HEK293 (cell line): ENCODE measurements at regions not wholly inside any gene's neighbourhood (a gene's known extent, or its start where the extent isn't known, plus 50 kb on each side); places are given as distances from the start of the nearest gene placed in this dataset.

Experiments used
- BCL6B ChIP-seq: fragments of 450-650 bp; formaldehyde crosslinking; IDR thresholded peaks from 2 replicates; pipeline ENCODE4 v1.5.1; 2017; ENCODE audit warnings: missing biosample characterization, missing genetic modification characterization
- CTCF ChIP-seq: fragments of 450-650 bp; formaldehyde crosslinking; IDR thresholded peaks from 2 replicates; pipeline ENCODE4 v1.5.1; 2016; ENCODE audit warnings: missing biosample characterization, missing genetic modification characterization
- KLF1 ChIP-seq: fragments of 450-650 bp; formaldehyde crosslinking; IDR thresholded peaks from 2 replicates; pipeline ENCODE4 v1.5.1; 2016; ENCODE audit warnings: missing biosample characterization, missing genetic modification characterization
- RBAK ChIP-seq: fragments of 450-650 bp; formaldehyde crosslinking; IDR thresholded peaks from 2 replicates; pipeline ENCODE4 v1.5.1; 2016; ENCODE audit warnings: missing biosample characterization, missing genetic modification characterization
- TCF7L2 ChIP-seq: IDR thresholded peaks from 2 replicates; pipeline ENCODE4 v1.6.1; 2011; ENCODE audit warnings: low read depth, mild to moderate bottlenecking, inconsistent platforms, low read length, moderate library complexity, borderline replicate concordance
- ZBTB1 ChIP-seq: fragments of 450-650 bp; formaldehyde crosslinking; IDR thresholded peaks from 2 replicates; pipeline ENCODE4 v1.5.1; 2016; ENCODE audit warnings: missing biosample characterization, missing genetic modification characterization
- ZNF10 ChIP-seq: fragments of 450-650 bp; formaldehyde crosslinking; IDR thresholded peaks from 2 replicates; pipeline ENCODE4 v1.5.1; 2017; ENCODE audit warnings: missing biosample characterization, missing genetic modification characterization
- ZNF184 ChIP-seq: fragments of 450-650 bp; IDR thresholded peaks from 2 replicates; pipeline ENCODE4 v1.5.1; 2018; ENCODE audit warnings: missing biosample characterization, mild to moderate bottlenecking, missing genetic modification characterization
- ZNF510 ChIP-seq: fragments of 450-650 bp; formaldehyde crosslinking; IDR thresholded peaks from 2 replicates; pipeline ENCODE4 v1.5.1; 2018; ENCODE audit warnings: mild to moderate bottlenecking, missing genetic modification characterization, missing biosample characterization; ENCODE audit not compliant: insufficient replicate concordance
- ZNF658 ChIP-seq: fragments of 450-650 bp; formaldehyde crosslinking; IDR thresholded peaks from 2 replicates; pipeline ENCODE4; 2016; ENCODE audit warnings: missing biosample characterization, missing genetic modification characterization
- ZNF707 ChIP-seq: fragments of 450-650 bp; formaldehyde crosslinking; IDR thresholded peaks from 2 replicates; pipeline ENCODE4 v1.5.1; 2016; ENCODE audit warnings: missing biosample characterization, missing genetic modification characterization
- TF ChIP-seq, protein P1 (sequence below): fragments of 450-650 bp; formaldehyde crosslinking; IDR thresholded peaks from 2 replicates; pipeline ENCODE4 v1.5.1; 2016; ENCODE audit warnings: missing biosample characterization, missing genetic modification characterization

DNA sequence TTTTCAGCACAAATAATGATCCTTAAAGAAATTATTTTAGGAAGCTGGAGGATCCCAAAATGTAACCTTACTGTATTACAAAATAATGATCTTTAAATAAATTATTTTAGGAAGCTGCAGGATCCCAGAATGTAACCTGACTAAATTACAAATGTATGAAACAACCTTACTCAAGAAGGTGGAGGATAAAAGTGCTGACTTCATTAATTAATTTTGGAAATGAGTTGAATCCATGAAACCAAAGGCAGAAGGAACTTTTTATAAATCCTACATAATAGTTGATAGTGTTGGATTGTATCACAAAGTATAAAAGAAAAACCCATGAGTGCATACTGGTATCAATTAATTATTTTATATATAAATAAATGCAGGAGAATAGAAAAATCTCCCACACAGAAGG, 859.9 kb downstream of the KCNJ2 start:
- TF ChIP-seq ZNF510, result no peak
- no peak for TF ChIP-seq ZNF184
- TF ChIP-seq ZNF10 (tag by site-specific recombination), result no peak
- TF ChIP-seq RBAK (tag by site-specific recombination), result no peak
- no peak for TF ChIP-seq BCL6B (tag by site-specific recombination)
- TF ChIP-seq ZNF707 (tag by site-specific recombination), result no peak
- TF ChIP-seq CTCF (tag by site-specific recombination), result no peak
- no peak for TF ChIP-seq ZBTB1 (tag by site-specific recombination)
- no peak for TF ChIP-seq ZNF658 (tag by site-specific recombination)
- no peak for TF ChIP-seq KLF1 (tag by site-specific recombination)
- TF ChIP-seq TCF7L2, result no peak
- TF ChIP-seq, protein P1, sequence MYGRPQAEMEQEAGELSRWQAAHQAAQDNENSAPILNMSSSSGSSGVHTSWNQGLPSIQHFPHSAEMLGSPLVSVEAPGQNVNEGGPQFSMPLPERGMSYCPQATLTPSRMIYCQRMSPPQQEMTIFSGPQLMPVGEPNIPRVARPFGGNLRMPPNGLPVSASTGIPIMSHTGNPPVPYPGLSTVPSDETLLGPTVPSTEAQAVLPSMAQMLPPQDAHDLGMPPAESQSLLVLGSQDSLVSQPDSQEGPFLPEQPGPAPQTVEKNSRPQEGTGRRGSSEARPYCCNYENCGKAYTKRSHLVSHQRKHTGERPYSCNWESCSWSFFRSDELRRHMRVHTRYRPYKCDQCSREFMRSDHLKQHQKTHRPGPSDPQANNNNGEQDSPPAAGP, result no peak
